ENCODE measurements at regions not wholly inside any gene's neighbourhood (a gene's known extent, or its start where the extent isn't known, plus 50 kb on each side); places are given as distances from the start of the nearest gene placed in this dataset.
A peak's percentile ranks its signal among the peaks of the same experiment; 100 is the strongest.
"Not testable (repeated sequence)": the region's sequence is repeated elsewhere in the genome, so short reads cannot be mapped to it uniquely, and the experiment has no call there.

GRCh38 chr6:28789553-28790083 is 134.2 kb downstream of the TRIM27 start:
- TF ChIP-seq CTCF (IDR thresholded peaks at IDR 0.05; ENCODE audit: low read depth, low read length): no peak
- Histone ChIP-seq H3K27me3 (ENCODE audit: control insufficient read depth, insufficient read depth, low read length) (peaks cover 27% of the 10 kb centered on the region), H3K4me3 (ENCODE audit: low read depth, low read length) (peak overlapping the region; percentile 59), H3K27ac (ENCODE audit: low read depth, low read length) (no peak overlapping the region), H3K9me3 (ENCODE audit: control insufficient read depth, insufficient read depth, low read length) (no peaks in the 10 kb centered on the region)
- ChIA-PET CTCF (no interaction called here), POLR2A (interaction anchor here (0.7 kb wide), 1 partner anchor 865 kb away, joined by 6 read pairs; no protein-coding TSS in a partner anchor)
- no peak for DNase-seq (ENCODE audit: low read depth, low spot score)

GRCh38 chr6:28791002-28791383 is 132.8 kb downstream of the TRIM27 start:
- peaks cover 28% of the 10 kb centered on the region for H3K27me3 ChIP-seq (ENCODE audit: control insufficient read depth, insufficient read depth, low read length)
- POLR2A ChIA-PET: no interaction called here
- no peak overlapping the region for H3K4me3 ChIP-seq (ENCODE audit: low read depth, low read length)
- H3K27ac ChIP-seq (ENCODE audit: low read depth, low read length): no peak overlapping the region
- no peak for TF ChIP-seq CTCF (IDR thresholded peaks at IDR 0.05; ENCODE audit: low read depth, low read length)
- CTCF ChIA-PET: no interaction called here
- DNase-seq (ENCODE audit: low read depth, low spot score): no peak
- no peaks in the 10 kb centered on the region for H3K9me3 ChIP-seq (ENCODE audit: control insufficient read depth, insufficient read depth, low read length)

- ChIA-PET CTCF (interaction anchor here (0.6 to 1.3 kb wide), 2 partner anchors 43 to 528 kb away, joined by 3 to 4 read pairs; no protein-coding TSS in a partner anchor), POLR2A (no interaction called here)
- H3K27me3 ChIP-seq (ENCODE audit: control insufficient read depth, insufficient read depth, low read length): peaks cover 11% of the 10 kb centered on the region
- no peak for TF ChIP-seq CTCF (IDR thresholded peaks at IDR 0.05; ENCODE audit: low read depth, low read length)
- no peak for DNase-seq (ENCODE audit: low read depth, low spot score)
- H3K27ac ChIP-seq (ENCODE audit: low read depth, low read length): no peak overlapping the region
- peak overlapping the region; percentile 56 for H3K4me3 ChIP-seq (ENCODE audit: low read depth, low read length)
- H3K9me3 ChIP-seq (ENCODE audit: control insufficient read depth, insufficient read depth, low read length): no peaks in the 10 kb centered on the region
Measured at GRCh38 chr6:28794175-28795002, 129.4 kb downstream of the TRIM27 start.

- H3K9me3 ChIP-seq (ENCODE audit: control insufficient read depth, insufficient read depth, low read length); H3K27ac ChIP-seq (ENCODE audit: low read depth, low read length); CTCF ChIA-PET; H3K4me3 ChIP-seq (ENCODE audit: low read depth, low read length); POLR2A ChIA-PET; DNase-seq (ENCODE audit: low read depth, low spot score); H3K27me3 ChIP-seq (ENCODE audit: control insufficient read depth, insufficient read depth, low read length): not testable (repeated sequence)
Measured at GRCh38 chr6:28800647-28801046, 123.1 kb downstream of the TRIM27 start.

GRCh38 chr6:28802417-28803336 is 121.1 kb downstream of the TRIM27 start:
- Histone ChIP-seq H3K27ac (ENCODE audit: low read depth, low read length) (no peak overlapping the region), H3K9me3 (ENCODE audit: control insufficient read depth, insufficient read depth, low read length) (no peaks in the 10 kb centered on the region; the same call in 1 of the 2 replicates), H3K27me3 (ENCODE audit: control insufficient read depth, insufficient read depth, low read length) (peaks cover 2% of the 10 kb centered on the region), H3K4me3 (ENCODE audit: low read depth, low read length) (no peak overlapping the region)
- no peak for TF ChIP-seq CTCF (IDR thresholded peaks at IDR 0.05; ENCODE audit: low read depth, low read length)
- no peak for DNase-seq (ENCODE audit: low read depth, low spot score)
- ChIA-PET CTCF (no interaction called here), POLR2A (interaction anchor here (0.6 kb wide), 1 partner anchor 36 kb away, joined by 3 read pairs; no protein-coding TSS in a partner anchor)
